ENCODE measurements at regions not wholly inside any gene's neighbourhood (a gene's known extent, or its start where the extent isn't known, plus 50 kb on each side); places are given as distances from the start of the nearest gene placed in this dataset.

GRCh38 chr5:168041583-168041982, 249.9 kb upstream of the WWC1 start:
- no peak for TF ChIP-seq CTCF (IDR thresholded peaks at IDR 0.05; ENCODE audit: insufficient read depth, low read length, poor library complexity, severe bottlenecking)

GRCh38 chr5:168042284-168043068, 249.0 kb upstream of the WWC1 start:
- Histone ChIP-seq H3K4me3 (ENCODE audit: low read depth, low read length) (no peak overlapping the region), H3K36me3 (ENCODE audit: control insufficient read depth, insufficient read depth, low read length) (no peaks in the 10 kb centered on the region), H3K27me3 (ENCODE audit: control insufficient read depth, insufficient read depth, low read length) (no peaks in the 10 kb centered on the region)
- DNase-seq (ENCODE audit: low read depth): no peak
- TF ChIP-seq CTCF (IDR thresholded peaks at IDR 0.05; ENCODE audit: insufficient read depth, low read length, poor library complexity, severe bottlenecking): no peak

More at GRCh38 chr5:168041583-168041982, 249.9 kb upstream of the WWC1 start:
- Histone ChIP-seq H3K4me3 (ENCODE audit: low read depth, low read length) (no peak overlapping the region), H3K36me3 (ENCODE audit: control insufficient read depth, insufficient read depth, low read length) (no peaks in the 10 kb centered on the region), H3K27me3 (ENCODE audit: control insufficient read depth, insufficient read depth, low read length) (no peaks in the 10 kb centered on the region)
- DNase-seq (ENCODE audit: low read depth): no peak

GRCh38 chr5:168046163-168046562, 245.3 kb upstream of the WWC1 start:
- DNase-seq (ENCODE audit: low read depth): no peak
- no peak for TF ChIP-seq CTCF (IDR thresholded peaks at IDR 0.05; ENCODE audit: insufficient read depth, low read length, poor library complexity, severe bottlenecking)
- Histone ChIP-seq H3K4me3 (ENCODE audit: low read depth, low read length) (no peak overlapping the region), H3K27me3 (ENCODE audit: control insufficient read depth, insufficient read depth, low read length) (no peaks in the 10 kb centered on the region), H3K36me3 (ENCODE audit: control insufficient read depth, insufficient read depth, low read length) (no peaks in the 10 kb centered on the region)

GRCh38 chr5:168047043-168047668, 244.3 kb upstream of the WWC1 start:
- peak; percentile 42 for DNase-seq (ENCODE audit: low read depth)
- no peaks in the 10 kb centered on the region for H3K27me3 ChIP-seq (ENCODE audit: control insufficient read depth, insufficient read depth, low read length)
- TF ChIP-seq CTCF (IDR thresholded peaks at IDR 0.05; ENCODE audit: insufficient read depth, low read length, poor library complexity, severe bottlenecking): peak; percentile 68

GRCh38 chr5:168047669-168048111, 243.8 kb upstream of the WWC1 start:
- H3K4me3 ChIP-seq (ENCODE audit: low read depth, low read length): no peak overlapping the region
- DNase-seq (ENCODE audit: low read depth): no peak
- TF ChIP-seq CTCF (IDR thresholded peaks at IDR 0.05; ENCODE audit: insufficient read depth, low read length, poor library complexity, severe bottlenecking): no peak

More at GRCh38 chr5:168047043-168047668, 244.3 kb upstream of the WWC1 start:
- Histone ChIP-seq H3K36me3 (ENCODE audit: control insufficient read depth, insufficient read depth, low read length) (no peaks in the 10 kb centered on the region), H3K4me3 (ENCODE audit: low read depth, low read length) (no peak overlapping the region)

More at GRCh38 chr5:168047669-168048111, 243.8 kb upstream of the WWC1 start:
- Histone ChIP-seq H3K27me3 (ENCODE audit: control insufficient read depth, insufficient read depth, low read length) (no peaks in the 10 kb centered on the region), H3K36me3 (ENCODE audit: control insufficient read depth, insufficient read depth, low read length) (no peaks in the 10 kb centered on the region)

Measured in kidney epithelial cell (primary cell).